ENCODE measurements at regions not wholly inside any gene's neighbourhood (a gene's known extent, or its start where the extent isn't known, plus 50 kb on each side); places are given as distances from the start of the nearest gene placed in this dataset.
A peak's percentile ranks its signal among the peaks of the same experiment; 100 is the strongest.

- Histone ChIP-seq H3K36me3 (no peaks in the 10 kb centered on the region), H3K27me3 (no peaks in the 10 kb centered on the region), H3K9me3 (no peaks in the 10 kb centered on the region), H3K4me1 (no peaks in the 10 kb centered on the region), H3K4me3 (no peak overlapping the region), H3K27ac (no peak overlapping the region)
- WGBS, 5 donors, result 69 to 73% (median 70%) methylated on average over 8 of the region's 8 CpGs
- intact Hi-C loops (cut with DNase I; ENCODE audit: low total_unique reads), result no loop called here
- DNase-seq, result peak in 1 of 2 donors; percentile 15
- TF ChIP-seq POLR2A (IDR thresholded peaks at IDR 0.05), result no peak
- no peak for TF ChIP-seq POLR2AphosphoS5 (IDR thresholded peaks at IDR 0.05)
- no peak for TF ChIP-seq CTCF (IDR thresholded peaks at IDR 0.05)
- TF ChIP-seq EP300 (IDR thresholded peaks at IDR 0.05), result no peak
These were observed 965.3 kb downstream of the AACS start for GRCh38 chr12:126030573-126030972.

GRCh38 chr12:126033751-126034150 is 968.5 kb downstream of the AACS start:
- peak in 1 of 2 donors; percentile 11 for DNase-seq
- intact Hi-C loops (cut with DNase I; ENCODE audit: low total_unique reads), result no loop called here
- no peaks in the 10 kb centered on the region for H3K4me1 ChIP-seq
- no peaks in the 10 kb centered on the region for H3K9me3 ChIP-seq
- 35 to 50% (median 47%) methylated on average over 3 of the region's 3 CpGs for WGBS, 5 donors
- H3K4me3 ChIP-seq, result no peak overlapping the region
- H3K27ac ChIP-seq, result no peak overlapping the region
- no peaks in the 10 kb centered on the region for H3K27me3 ChIP-seq
- TF ChIP-seq EP300 (IDR thresholded peaks at IDR 0.05), result no peak
- TF ChIP-seq CTCF (IDR thresholded peaks at IDR 0.05), result no peak
- no peak for TF ChIP-seq POLR2AphosphoS5 (IDR thresholded peaks at IDR 0.05)
- no peak for TF ChIP-seq POLR2A (IDR thresholded peaks at IDR 0.05)
- no peaks in the 10 kb centered on the region for H3K36me3 ChIP-seq

- H3K4me3 ChIP-seq, result no peak overlapping the region
- H3K27ac ChIP-seq, result no peak overlapping the region
- DNase-seq, result no peak
- no peaks in the 10 kb centered on the region for H3K27me3 ChIP-seq
- no peaks in the 10 kb centered on the region for H3K4me1 ChIP-seq
- H3K36me3 ChIP-seq, result no peaks in the 10 kb centered on the region
- intact Hi-C loops (cut with DNase I; ENCODE audit: low total_unique reads), result no loop called here
- H3K9me3 ChIP-seq, result peaks cover 0 to 10% (median 0%) of the 10 kb centered on the region in 4 donors
- no peak for TF ChIP-seq CTCF (IDR thresholded peaks at IDR 0.05)
These were observed 971.1 kb downstream of the AACS start for GRCh38 chr12:126036348-126036747.

GRCh38 chr12:126038434-126038833 is 973.2 kb downstream of the AACS start:
- no peak overlapping the region for H3K4me3 ChIP-seq
- no peaks in the 10 kb centered on the region for H3K4me1 ChIP-seq
- H3K9me3 ChIP-seq, result peaks cover 0 to 10% (median 0%) of the 10 kb centered on the region in 4 donors
- intact Hi-C loops (cut with DNase I; ENCODE audit: low total_unique reads), result no loop called here
- WGBS, 5 donors, result 21 to 53% (median 50%) methylated on average over 1 of the region's 1 CpG
- no peak for DNase-seq
- no peaks in the 10 kb centered on the region for H3K36me3 ChIP-seq
- no peaks in the 10 kb centered on the region for H3K27me3 ChIP-seq
- H3K27ac ChIP-seq, result no peak overlapping the region
- TF ChIP-seq POLR2A (IDR thresholded peaks at IDR 0.05) (no peak), EP300 (IDR thresholded peaks at IDR 0.05) (no peak), POLR2AphosphoS5 (IDR thresholded peaks at IDR 0.05) (no peak), CTCF (IDR thresholded peaks at IDR 0.05) (no peak)

Data from stomach (tissue), 8 donors.